HepG2 (cell line): ENCODE measurements at regions not wholly inside any gene's neighbourhood (a gene's known extent, or its start where the extent isn't known, plus 50 kb on each side); places are given as distances from the start of the nearest gene placed in this dataset.
"Not testable (repeated sequence)": the region's sequence is repeated elsewhere in the genome, so short reads cannot be mapped to it uniquely, and the experiment has no call there.

ENCODE experiments used
- ATAC-seq: fragments of 200-7000 bp; cut with Tn5 transposase; 3 replicates; pipeline ENCODE4 v1.9.1; 2020; ENCODE audit warnings: mild to moderate bottlenecking, moderate library complexity
- BruUV-seq: library from RNA; stranded (reverse); fragments of 400-500 nt; replicated peaks from 2 replicates; lab custom pipeline; 2021; lab: Mats Ljungman, UMichigan
- CTCF ChIA-PET: fragments of 300-600 bp; formaldehyde crosslinking; extraction: SDS; loops from one replicate; lab custom pipeline; 2021; ENCODE audit warnings: low total read pairs, inconsistent platforms, low intra/inter-chr PET ratio; lab: Yijun Ruan, JAX
- POLR2A ChIA-PET: fragments of 350-600 bp; sonication (Branson Sonifier 250); formaldehyde crosslinking; loops from one replicate; lab custom pipeline; 2020; ENCODE audit warnings: antibody characterized with exemption, inconsistent platforms; lab: Yijun Ruan, JAX
- DNase-seq: peaks from one replicate; pipeline ENCODE4 v3.0.0-alpha.2; 2015; ENCODE audit warnings: low spot score
- FAIRE-seq: peaks from 3 replicates; lab custom pipeline; 2011; peaks lifted over from hg19 to GRCh38; lab: Jason Lieb, UNC
- H2AFZ ChIP-seq: one replicate; pipeline ENCODE4 v1.6.1; 2011; ENCODE audit warnings: low read length, inconsistent platforms
- H3K27ac ChIP-seq: fragments of 300-600 bp; 3 replicates; pipeline ENCODE4 v1.8.0; 2011; ENCODE audit warnings: mixed run types, mild to moderate bottlenecking, mixed read lengths, low read length, inconsistent platforms; ENCODE audit not compliant: insufficient read depth; ENCODE audit errors: extremely low read length
- H3K27me3 ChIP-seq, 2 experiments: fragments of 200-600 bp in 1 of 2; 2 replicates in 1 of 2; 3 replicates in 1 of 2; pipeline versions ENCODE4 v1.6.0 to v1.8.0; 2011; ENCODE audit warnings: low read length in 2 of 2, mild to moderate bottlenecking in 2 of 2, moderate library complexity in 2 of 2, inconsistent platforms in 1 of 2; ENCODE audit not compliant: insufficient read depth in 2 of 2, control insufficient read depth in 1 of 2
- H3K36me3 ChIP-seq, 2 experiments: fragments of 200-600 bp in 1 of 2; replicated peaks in 1 of 2; 2 replicates in 1 of 2; 3 replicates in 1 of 2; pipeline versions ENCODE4 v1.5.1 to v1.8.0; 2011; ENCODE audit warnings: low read length in 2 of 2, inconsistent platforms in 1 of 2; ENCODE audit not compliant: insufficient read depth in 2 of 2, control insufficient read depth in 1 of 2
- H3K4me1 ChIP-seq: 2 replicates; pipeline ENCODE4 v1.5.1; 2012; ENCODE audit warnings: low read length, inconsistent platforms; ENCODE audit not compliant: insufficient read depth
- H3K4me2 ChIP-seq: 2 replicates; pipeline ENCODE4 v1.6.0; 2011; ENCODE audit warnings: low read depth, low read length, inconsistent platforms
- H3K4me3 ChIP-seq, 3 experiments: fragments of 200-600 bp in 1 of 3; sonication (generic), shearing (Covaris generic) in 1 of 3; replicated peaks in 1 of 3; 2 replicates each; pipeline ENCODE4 v1.5.1; 2011 to 2016; ENCODE audit warnings: low read length in 3 of 3, inconsistent platforms in 2 of 3, low read depth in 2 of 3, mild to moderate bottlenecking in 2 of 3, control low read depth in 1 of 3, mixed read lengths in 1 of 3; ENCODE audit not compliant: insufficient read depth in 1 of 3
- H3K79me2 ChIP-seq: one replicate; pipeline ENCODE4 v1.6.1; 2011; ENCODE audit warnings: low read length, inconsistent platforms; ENCODE audit not compliant: insufficient read depth
- H3K9ac ChIP-seq: 2 replicates; pipeline ENCODE4 v1.6.0; 2011; ENCODE audit warnings: mild to moderate bottlenecking, low read depth, low read length, inconsistent platforms; ENCODE audit not compliant: insufficient read depth
- H3K9me3 ChIP-seq: 2 replicates; pipeline ENCODE4 v1.5.1; 2012; ENCODE audit warnings: mild to moderate bottlenecking, low read length
- H4K20me1 ChIP-seq: 2 replicates; pipeline ENCODE4 v1.6.0; 2011; ENCODE audit warnings: inconsistent platforms, mild to moderate bottlenecking, low read length, moderate library complexity; ENCODE audit not compliant: insufficient read depth
- KAT7 ChIP-seq: IDR thresholded peaks from 2 replicates; pipeline ENCODE4 v1.6.1; 2018; ENCODE audit warnings: borderline replicate concordance, missing compliant biosample characterization
- MAZ ChIP-seq, 2 experiments: sonication (generic) in 1 of 2; formaldehyde crosslinking in 1 of 2; IDR thresholded peaks; 2 replicates each; pipeline versions ENCODE4 v1.5.0 to v1.6.1; 2012 to 2020; ENCODE audit warnings: low read depth in 2 of 2, mild to moderate bottlenecking in 2 of 2, borderline replicate concordance in 1 of 2, improper control_type of control experiment in 1 of 2, low read length in 1 of 2, missing genetic modification reagents in 1 of 2, moderate library complexity in 1 of 2
- SRSF4 ChIP-seq: fragments of 200-400 bp; formaldehyde crosslinking; IDR thresholded peaks from one replicate; pipeline ENCODE4 v1.6.1; 2018; ENCODE audit warnings: mild to moderate bottlenecking, low read depth, low read length, moderate library complexity; ENCODE audit not compliant: poor library complexity, severe bottlenecking
- TCF7L2 ChIP-seq: IDR thresholded peaks from 2 replicates; pipeline ENCODE4 v1.6.1; 2011; ENCODE audit warnings: mild to moderate bottlenecking, low read depth, low read length, moderate library complexity
- XRCC5 ChIP-seq: fragments of 200-400 bp; formaldehyde crosslinking; optimal IDR thresholded peaks from 2 replicates; pipeline ENCODE3; 2017; ENCODE audit warnings: mild to moderate bottlenecking, low read length
- ZFP90 ChIP-seq: sonication (generic); formaldehyde crosslinking; IDR thresholded peaks from 2 replicates; pipeline ENCODE4 v1.8.0; 2022; ENCODE audit warnings: missing genetic modification reagents, mild to moderate bottlenecking, inconsistent platforms, borderline replicate concordance
- ZNF30 ChIP-seq: sonication (generic); formaldehyde crosslinking; IDR thresholded peaks from 2 replicates; pipeline ENCODE4 v1.5.0; 2020; ENCODE audit warnings: mild to moderate bottlenecking, missing genetic modification reagents
- ZNF326 ChIP-seq: sonication (generic); formaldehyde crosslinking; IDR thresholded peaks from 2 replicates; pipeline ENCODE4 v1.4.0; 2020; ENCODE audit warnings: missing genetic modification reagents, borderline replicate concordance
- ZNF558 ChIP-seq: sonication (generic); formaldehyde crosslinking; IDR thresholded peaks from 2 replicates; pipeline ENCODE4 v1.9.0; 2022; ENCODE audit warnings: mild to moderate bottlenecking, missing genetic modification reagents, borderline replicate concordance
- ZNF569 ChIP-seq: sonication (generic); formaldehyde crosslinking; IDR thresholded peaks from 2 replicates; pipeline ENCODE4 v1.5.0; 2020; ENCODE audit warnings: mild to moderate bottlenecking, missing genetic modification reagents, moderate library complexity, borderline replicate concordance
- ZNF577 ChIP-seq: sonication (generic); formaldehyde crosslinking; IDR thresholded peaks from 2 replicates; pipeline ENCODE4 v1.4.0; 2020; ENCODE audit warnings: mild to moderate bottlenecking, low read depth, missing genetic modification reagents, borderline replicate concordance
- ZSCAN9 ChIP-seq: IDR thresholded peaks from 2 replicates; pipeline ENCODE4 v1.6.1; 2016; ENCODE audit warnings: borderline replicate concordance
- WGBS: methylation state at CpG from one replicate; pipeline ENCODE4 v1.1.6; 2017; ENCODE audit warnings: low lambda C conversion rate; 5-methylcytosine and 5-hydroxymethylcytosine counted together
- in situ Hi-C: cut with HindIII; loops from 2 replicates; pipeline ENCODE4 v1.10.0; 2017; ENCODE audit warnings: low pct_unique_long_range_greater_than_20kb; ENCODE audit not compliant: extremely low pct_ligation_motif_present
- intact Hi-C: fragments of 100-400 bp; cut with micrococcal nuclease; formaldehyde crosslinking; loops from one replicate; pipeline ENCODE4 v1.10.0; 2022; ENCODE audit not compliant: unreplicated experiment

DNA sequence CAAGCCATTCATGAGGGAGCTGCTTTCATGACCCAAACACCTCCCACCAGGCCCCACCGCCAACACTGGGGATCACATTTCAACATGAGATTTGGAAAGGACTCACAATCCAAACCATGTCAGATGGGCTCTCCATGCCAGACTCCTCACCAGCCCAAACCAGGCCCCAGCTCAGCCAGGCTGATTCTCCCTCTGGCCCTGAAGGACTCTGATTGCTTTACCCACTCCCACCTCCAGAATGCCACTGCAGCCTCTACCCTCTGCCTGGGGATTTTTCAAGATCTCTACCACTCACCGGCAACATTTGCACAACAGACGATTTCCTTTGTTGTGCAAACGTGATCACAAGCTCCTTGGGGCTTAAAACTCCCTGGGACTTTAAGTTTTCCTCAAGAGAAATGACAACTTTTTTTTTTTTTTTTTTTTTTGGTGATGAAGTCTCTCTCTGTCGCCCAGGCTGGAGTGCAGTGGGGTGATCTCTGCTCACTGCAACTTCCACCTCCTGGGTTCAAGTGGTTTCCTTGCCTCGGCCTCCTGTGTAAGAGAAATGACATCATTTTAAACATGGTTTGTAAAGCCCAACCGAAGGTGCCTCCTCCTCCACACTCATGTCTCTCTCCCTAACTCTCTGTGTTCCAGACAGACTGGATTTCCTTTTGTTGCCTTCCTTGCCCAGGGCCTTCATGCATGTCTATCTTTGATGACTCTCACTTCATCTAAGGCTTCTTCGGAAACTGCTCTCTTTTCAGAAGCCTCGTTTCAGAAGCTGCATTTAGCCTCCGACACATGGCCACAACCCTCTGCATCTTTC is 147.0 kb downstream of the CDH26 start:
- Histone ChIP-seq H3K79me2 (no peaks in the 10 kb centered on the region), H2AFZ (no peak overlapping the region), H3K27ac (no peak overlapping the region), H3K4me2 (no peak overlapping the region), H3K9me3 (no peaks in the 10 kb centered on the region), H3K4me1 (no peaks in the 10 kb centered on the region), H3K27me3 (peaks cover 0 to 7% of the 10 kb centered on the region in 2 experiments; a peak in 1 of 5 replicates), H3K9ac (no peak overlapping the region), H4K20me1 (no peaks in the 10 kb centered on the region), H3K4me3 (no peak overlapping the region), H3K36me3 (no peaks in the 10 kb centered on the region)
- no peak for ATAC-seq
- no TSS peak for BruUV-seq
- CTCF ChIA-PET, result no interaction called here
- in situ Hi-C loops, result no loop called here
- DNase-seq, result no peak
- POLR2A ChIA-PET, result no interaction called here
- no peak for FAIRE-seq
- 30% methylated on average over 10 of the region's 10 CpGs for whole genome bisulfite sequencing
- TF ChIP-seq SRSF4 (no peak), MAZ (IDR thresholded peaks at IDR 0.05; ENCODE audit: borderline replicate concordance, low read depth, low read length) (no peak), MAZ (CRISPR knock-in tag; IDR thresholded peaks at IDR 0.05; ENCODE audit: low read depth) (no peak), ZNF569 (CRISPR knock-in tag) (no peak), XRCC5 (no peak), ZNF30 (no peak), ZNF558 (CRISPR knock-in tag) (no peak), ZSCAN9 (no peak), ZFP90 (CRISPR knock-in tag) (no peak), ZNF577 (CRISPR knock-in tag) (no peak), ZNF326 (CRISPR knock-in tag) (no peak), TCF7L2 (no peak), KAT7 (no peak)
- intact Hi-C loops, result no loop called here

DNA sequence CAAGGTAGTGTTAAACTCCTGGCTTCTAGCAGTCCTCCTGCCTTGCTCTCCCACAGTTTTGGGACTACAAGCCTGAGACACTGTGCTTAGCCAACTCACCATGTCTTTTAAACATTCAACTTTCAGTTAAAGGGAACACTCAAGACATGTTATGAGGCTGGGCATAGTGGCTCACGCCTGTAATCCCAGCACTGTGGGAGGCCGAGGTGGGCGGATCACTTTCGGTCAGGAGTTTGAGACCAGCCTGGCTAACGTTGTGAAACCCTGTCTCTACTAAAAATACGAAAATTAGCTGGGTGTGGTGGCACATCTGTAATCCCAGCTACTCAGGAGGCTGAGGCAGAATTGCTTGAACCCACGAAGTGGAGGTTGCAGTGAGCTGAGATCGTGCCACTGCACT is 148.0 kb downstream of the CDH26 start:
- intact Hi-C loops, in situ Hi-C loops, H4K20me1 ChIP-seq, H3K79me2 ChIP-seq, ATAC-seq, H3K36me3 ChIP-seq, H3K4me3 ChIP-seq, H3K27me3 ChIP-seq, POLR2A ChIA-PET, H3K9me3 ChIP-seq, FAIRE-seq, H3K9ac ChIP-seq, BruUV-seq, H3K4me2 ChIP-seq, H3K4me1 ChIP-seq, H3K27ac ChIP-seq, DNase-seq, CTCF ChIA-PET, H2AFZ ChIP-seq: not testable (repeated sequence)
- 21% methylated on average over 8 of the region's 8 CpGs for WGBS
